Astrocyte of the spinal cord (primary cell): ENCODE measurements at regions not wholly inside any gene's neighbourhood (a gene's known extent, or its start where the extent isn't known, plus 50 kb on each side); places are given as distances from the start of the nearest gene placed in this dataset.

Experiments used
- DNase-seq: peaks from one replicate; pipeline ENCODE4 v3.0.0; 2011; ENCODE audit warnings: low read depth, low spot score
- H3K4me3 ChIP-seq: 2 replicates; pipeline ENCODE4 v1.5.1; 2011; ENCODE audit warnings: low read depth, mild to moderate bottlenecking, low read length, moderate library complexity
- in situ Hi-C: cut with HindIII; loops from 2 replicates; pipeline ENCODE4 v1.10.0; 2017; ENCODE audit warnings: low sequenced_read_pairs
- TF ChIP-seq, protein P1 (sequence below): IDR thresholded peaks from 2 replicates; pipeline ENCODE4 v1.5.1; 2012; ENCODE audit warnings: low read depth, mild to moderate bottlenecking, low read length, inconsistent platforms

DNA sequence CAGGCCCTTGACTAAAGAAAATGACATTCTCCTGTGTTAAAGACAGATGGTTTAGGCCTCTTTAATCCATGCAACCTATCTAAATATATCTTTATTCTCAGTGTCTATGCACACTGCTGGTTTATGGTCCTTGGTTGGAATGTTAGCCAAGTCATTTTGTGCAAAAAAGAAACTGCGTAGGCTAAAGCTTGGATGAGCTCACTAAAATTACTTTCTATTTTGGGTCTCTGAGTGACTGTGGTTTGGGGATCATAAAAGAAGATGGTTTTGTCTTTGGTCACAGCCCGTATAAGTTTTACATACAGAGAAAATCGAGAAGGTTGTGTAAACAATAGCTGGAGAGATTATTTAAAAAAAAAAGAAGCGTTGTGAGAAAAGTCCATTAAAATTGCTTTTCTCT lies 443.6 kb downstream of the UBE2NL start:
- TF ChIP-seq, protein P1, sequence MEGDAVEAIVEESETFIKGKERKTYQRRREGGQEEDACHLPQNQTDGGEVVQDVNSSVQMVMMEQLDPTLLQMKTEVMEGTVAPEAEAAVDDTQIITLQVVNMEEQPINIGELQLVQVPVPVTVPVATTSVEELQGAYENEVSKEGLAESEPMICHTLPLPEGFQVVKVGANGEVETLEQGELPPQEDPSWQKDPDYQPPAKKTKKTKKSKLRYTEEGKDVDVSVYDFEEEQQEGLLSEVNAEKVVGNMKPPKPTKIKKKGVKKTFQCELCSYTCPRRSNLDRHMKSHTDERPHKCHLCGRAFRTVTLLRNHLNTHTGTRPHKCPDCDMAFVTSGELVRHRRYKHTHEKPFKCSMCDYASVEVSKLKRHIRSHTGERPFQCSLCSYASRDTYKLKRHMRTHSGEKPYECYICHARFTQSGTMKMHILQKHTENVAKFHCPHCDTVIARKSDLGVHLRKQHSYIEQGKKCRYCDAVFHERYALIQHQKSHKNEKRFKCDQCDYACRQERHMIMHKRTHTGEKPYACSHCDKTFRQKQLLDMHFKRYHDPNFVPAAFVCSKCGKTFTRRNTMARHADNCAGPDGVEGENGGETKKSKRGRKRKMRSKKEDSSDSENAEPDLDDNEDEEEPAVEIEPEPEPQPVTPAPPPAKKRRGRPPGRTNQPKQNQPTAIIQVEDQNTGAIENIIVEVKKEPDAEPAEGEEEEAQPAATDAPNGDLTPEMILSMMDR = no peak
- in situ Hi-C loops = no loop called here
- peak; percentile 1 for DNase-seq
- H3K4me3 ChIP-seq = no peak overlapping the region

DNA sequence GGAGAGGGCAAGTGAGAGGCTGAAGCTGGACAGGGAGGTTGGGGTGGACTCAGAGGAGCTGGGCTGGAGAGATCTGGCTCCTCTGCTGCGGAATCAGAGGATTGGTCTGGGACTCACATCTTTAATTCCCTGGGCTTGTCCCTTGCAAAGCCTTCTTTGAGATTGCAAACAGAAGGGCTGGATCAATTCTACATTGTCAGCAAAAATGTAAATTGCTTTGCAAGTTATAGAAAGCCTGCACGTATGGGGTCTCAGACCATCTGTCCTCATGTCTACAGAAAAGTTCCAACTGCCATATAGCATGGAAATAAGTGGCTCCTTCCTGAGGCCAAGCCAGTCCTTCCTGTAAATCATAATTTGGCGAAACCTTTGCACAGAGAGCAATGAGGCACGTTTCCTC lies 449.6 kb downstream of the UBE2NL start:
- DNase-seq = no peak
- TF ChIP-seq, protein P1 = no peak
- no peak overlapping the region for H3K4me3 ChIP-seq
- in situ Hi-C loops = no loop called here

- TF ChIP-seq, protein P1 = no peak
- H3K4me3 ChIP-seq = no peak overlapping the region
- in situ Hi-C loops = no loop called here
- no peak for DNase-seq
Measured at GRCh38 chrX:144334577-144334976, 450.7 kb downstream of the UBE2NL start.

DNA sequence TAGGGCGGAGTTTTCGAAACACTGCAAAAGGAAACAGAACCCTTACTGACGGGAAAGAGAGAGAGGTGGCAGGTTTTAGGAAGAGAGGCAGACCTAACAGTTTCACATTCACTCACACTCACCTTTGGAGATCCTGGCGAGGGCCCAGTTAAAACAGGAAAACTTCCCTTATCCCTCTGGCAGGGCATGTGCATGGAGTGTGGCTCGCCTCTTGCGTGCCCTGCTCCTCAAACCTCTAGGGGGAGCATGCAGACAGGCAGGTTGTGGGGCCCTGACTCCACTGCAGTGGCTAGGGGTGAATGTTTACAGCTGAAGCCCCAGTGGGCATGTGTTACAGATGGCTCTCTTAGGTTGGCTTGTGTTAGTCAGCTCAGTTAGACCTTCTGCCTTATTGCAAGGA lies 451.5 kb downstream of the UBE2NL start:
- TF ChIP-seq, protein P1 = no peak
- no peak overlapping the region for H3K4me3 ChIP-seq
- in situ Hi-C loops = no loop called here

DNA sequence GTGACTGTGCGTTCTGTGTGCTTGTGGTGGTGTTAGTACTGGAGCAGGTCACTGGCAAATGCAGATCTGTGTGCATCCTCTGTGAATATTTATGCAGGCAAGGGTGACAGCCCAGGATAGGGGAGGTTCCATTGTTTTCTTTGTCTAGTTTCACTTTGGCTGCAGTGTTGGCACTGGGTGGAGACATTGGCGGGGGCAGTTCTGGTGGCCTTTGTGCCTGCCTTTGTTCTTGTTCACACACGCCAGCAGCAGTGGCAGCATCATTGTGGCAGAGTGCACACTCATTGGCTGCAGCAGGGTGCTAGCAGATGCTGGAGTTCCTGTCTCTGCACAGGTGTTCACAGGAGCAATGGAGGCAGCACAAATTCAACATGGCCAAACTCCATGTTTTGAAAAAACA lies 495.3 kb downstream of the UBE2NL start:
- TF ChIP-seq, protein P1 = no peak
- no peak overlapping the region for H3K4me3 ChIP-seq
- in situ Hi-C loops = no loop called here
- DNase-seq = no peak

More for the DNA sequence above, 451.5 kb downstream of the UBE2NL start:
- no peak for DNase-seq

GRCh38 chrX:144388738-144389137 lies 504.9 kb downstream of the UBE2NL start:
- in situ Hi-C loops = no loop called here
- DNase-seq = no peak
- TF ChIP-seq, protein P1 = no peak
- H3K4me3 ChIP-seq = no peak overlapping the region
